Peyer's patch (tissue), 4 donors: ENCODE measurements at regions not wholly inside any gene's neighbourhood (a gene's known extent, or its start where the extent isn't known, plus 50 kb on each side); places are given as distances from the start of the nearest gene placed in this dataset.

Experiments
- DNase-seq, 3 donors: peaks; one replicate each; pipeline ENCODE4 v3.0.0-alpha.2; 2017 to 2019
- H3K27ac ChIP-seq, 4 donors: fragments of 200-600 bp; sonication (generic); one replicate each; pipeline ENCODE4 v1.5.1; 2016 to 2019
- H3K27me3 ChIP-seq, 2 donors: fragments of 200-600 bp; sonication (generic); one replicate each; pipeline ENCODE4 v1.5.1; 2019
- H3K36me3 ChIP-seq, 3 donors: fragments of 200-600 bp; sonication (generic); one replicate each; pipeline ENCODE4 v1.5.1; 2016 to 2019
- H3K4me1 ChIP-seq, 4 donors: fragments of 200-600 bp; sonication (generic); one replicate each; pipeline ENCODE4 v1.5.1; 2016 to 2019
- H3K4me3 ChIP-seq, 4 donors: fragments of 200-600 bp; sonication (generic); 1 replicate in 3 of 4; 2 replicates in 1 of 4; pipeline ENCODE4 v1.5.1; 2016 to 2019; ENCODE audit warnings: mild to moderate bottlenecking in 1 of 4
- H3K9me3 ChIP-seq, 4 donors: fragments of 200-600 bp; sonication (generic); one replicate each; pipeline ENCODE4 v1.5.1; 2016 to 2019; ENCODE audit warnings: mild to moderate bottlenecking in 1 of 4
- CTCF ChIP-seq, 6 experiments: fragments of 450-650 bp in 4 of 6; fragments of 200-600 bp in 2 of 6; sonication (generic) in 1 of 6; IDR thresholded peaks; one replicate each; pipeline ENCODE4 v1.5.1; 2017 to 2019; ENCODE audit warnings: antibody characterized with exemption in 6 of 6, mild to moderate bottlenecking in 3 of 6, moderate library complexity in 1 of 6
- POLR2A ChIP-seq, 2 donors: fragments of 450-650 bp; IDR thresholded peaks; one replicate each; pipeline ENCODE4 v1.5.1; 2017; ENCODE audit warnings: antibody characterized with exemption in 2 of 2, mild to moderate bottlenecking in 2 of 2, moderate library complexity in 2 of 2

GRCh38 chr4:133465022-133465421 is 315.9 kb downstream of the PCDH10 start:
- TF ChIP-seq CTCF (IDR thresholded peaks at IDR 0.05), result no peak
- no peak for DNase-seq
- Histone ChIP-seq H3K4me3 (no peak overlapping the region), H3K4me1 (no peaks in the 10 kb centered on the region), H3K27me3 (no peaks in the 10 kb centered on the region), H3K9me3 (no peaks in the 10 kb centered on the region), H3K27ac (no peak overlapping the region), H3K36me3 (no peaks in the 10 kb centered on the region)

GRCh38 chr4:133464311-133464710 is 315.2 kb downstream of the PCDH10 start:
- no peak for DNase-seq
- Histone ChIP-seq H3K4me3 (no peak overlapping the region), H3K36me3 (no peaks in the 10 kb centered on the region), H3K9me3 (no peaks in the 10 kb centered on the region), H3K27me3 (no peaks in the 10 kb centered on the region), H3K27ac (no peak overlapping the region), H3K4me1 (no peaks in the 10 kb centered on the region)
- TF ChIP-seq CTCF (IDR thresholded peaks at IDR 0.05), result no peak

- H3K36me3 ChIP-seq, result no peaks in the 10 kb centered on the region
- H3K4me1 ChIP-seq, result no peaks in the 10 kb centered on the region
- H3K27me3 ChIP-seq, result no peaks in the 10 kb centered on the region
- no peaks in the 10 kb centered on the region for H3K9me3 ChIP-seq
- DNase-seq, result no peak
- TF ChIP-seq POLR2A (IDR thresholded peaks at IDR 0.05) (no peak), CTCF (IDR thresholded peaks at IDR 0.05) (no peak)
- no peak overlapping the region for H3K27ac ChIP-seq
- no peak overlapping the region for H3K4me3 ChIP-seq
These were observed 303.6 kb downstream of the PCDH10 start for GRCh38 chr4:133452678-133453077.

GRCh38 chr4:133450813-133451212 is 301.7 kb downstream of the PCDH10 start:
- DNase-seq, result no peak
- Histone ChIP-seq H3K9me3 (no peaks in the 10 kb centered on the region), H3K4me3 (no peak overlapping the region)

GRCh38 chr4:133440404-133440803 is 291.3 kb downstream of the PCDH10 start:
- no peaks in the 10 kb centered on the region for H3K27me3 ChIP-seq
- H3K4me3 ChIP-seq, result no peak overlapping the region
- H3K27ac ChIP-seq, result no peak overlapping the region
- H3K9me3 ChIP-seq, result no peaks in the 10 kb centered on the region
- no peak for DNase-seq
- H3K36me3 ChIP-seq, result no peaks in the 10 kb centered on the region
- H3K4me1 ChIP-seq, result no peaks in the 10 kb centered on the region
- TF ChIP-seq POLR2A (IDR thresholded peaks at IDR 0.05) (no peak), CTCF (IDR thresholded peaks at IDR 0.05) (no peak)

More at GRCh38 chr4:133450813-133451212, 301.7 kb downstream of the PCDH10 start:
- Histone ChIP-seq H3K27ac (no peak overlapping the region), H3K36me3 (no peaks in the 10 kb centered on the region), H3K27me3 (no peaks in the 10 kb centered on the region), H3K4me1 (no peaks in the 10 kb centered on the region)
- no peak for TF ChIP-seq CTCF (IDR thresholded peaks at IDR 0.05)
- TF ChIP-seq POLR2A (IDR thresholded peaks at IDR 0.05), result no peak

GRCh38 chr4:133439830-133440229 is 290.7 kb downstream of the PCDH10 start:
- no peak for DNase-seq
- H3K27me3 ChIP-seq, result no peaks in the 10 kb centered on the region
- TF ChIP-seq CTCF (IDR thresholded peaks at IDR 0.05), result no peak
- no peak for TF ChIP-seq POLR2A (IDR thresholded peaks at IDR 0.05)
- no peaks in the 10 kb centered on the region for H3K36me3 ChIP-seq
- no peak overlapping the region for H3K4me3 ChIP-seq
- no peaks in the 10 kb centered on the region for H3K9me3 ChIP-seq
- no peaks in the 10 kb centered on the region for H3K4me1 ChIP-seq
- no peak overlapping the region for H3K27ac ChIP-seq
